PC-9 (cell line): ENCODE measurements at regions not wholly inside any gene's neighbourhood (a gene's known extent, or its start where the extent isn't known, plus 50 kb on each side); places are given as distances from the start of the nearest gene placed in this dataset.

Experiments used
- CTCF ChIP-seq: fragments of 200-600 bp; sonication (generic); conservative IDR thresholded peaks from 2 replicates; pipeline ENCODE4 v1.6.1; 2017; ENCODE audit warnings: mixed run types, antibody characterized with exemption, mild to moderate bottlenecking, moderate library complexity
- EZH2 ChIP-seq: fragments of 200-600 bp; sonication (generic); IDR thresholded peaks from 2 replicates; pipeline ENCODE4 v1.8.0; 2017; ENCODE audit warnings: antibody characterized with exemption, low read depth

- TF ChIP-seq CTCF: no peak
- TF ChIP-seq EZH2: no peak
These were observed 74.1 kb upstream of the RALY start for GRCh38 chr20:33919653-33920052.
